ENCODE measurements at regions not wholly inside any gene's neighbourhood (a gene's known extent, or its start where the extent isn't known, plus 50 kb on each side); places are given as distances from the start of the nearest gene placed in this dataset.

GRCh38 chr5:117242028-117242427 is 667.4 kb upstream of the SEMA6A start:
- no peak for TF ChIP-seq SPI1 (IDR thresholded peaks at IDR 0.05; ENCODE audit: low read depth, low read length)
- TF ChIP-seq POLR2A (IDR thresholded peaks at IDR 0.05; ENCODE audit: low read depth, low read length): no peak
- TF ChIP-seq POLR2AphosphoS5 (IDR thresholded peaks at IDR 0.05; ENCODE audit: low read depth, low read length): no peak
- no peak for TF ChIP-seq PAX5 (IDR thresholded peaks at IDR 0.05; ENCODE audit: insufficient read depth, low read length, severe bottlenecking)
